AML-193 (cell line): ENCODE measurements at regions not wholly inside any gene's neighbourhood (a gene's known extent, or its start where the extent isn't known, plus 50 kb on each side); places are given as distances from the start of the nearest gene placed in this dataset.
"Not testable (repeated sequence)": the region's sequence is repeated elsewhere in the genome, so short reads cannot be mapped to it uniquely, and the experiment has no call there.

Experiments
- DNase-seq, 2 experiments: peaks; one replicate each; lab custom pipeline; 2025; lab: John Stamatoyannopoulos, UW

DNA sequence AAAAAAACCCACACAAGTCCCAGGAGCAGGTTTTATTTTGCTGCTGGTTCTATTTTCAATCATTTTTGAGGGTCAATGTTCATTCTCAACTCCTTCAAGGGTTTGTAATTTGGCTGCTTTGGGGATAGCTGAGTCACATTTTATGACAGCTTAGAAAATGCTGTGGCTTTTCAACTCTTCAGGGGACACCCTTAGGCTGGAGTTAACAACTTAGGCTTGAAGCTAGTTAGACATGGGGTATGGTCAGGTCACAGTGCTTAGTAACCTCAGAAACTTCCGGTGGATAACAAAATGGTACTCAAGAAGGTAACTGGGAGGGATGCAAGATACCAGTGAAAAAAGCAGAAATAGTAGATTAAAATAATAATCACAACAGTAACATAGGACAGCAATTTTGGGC, 308.8 kb downstream of the HHIPL2 start:
- no peak for DNase-seq

DNA sequence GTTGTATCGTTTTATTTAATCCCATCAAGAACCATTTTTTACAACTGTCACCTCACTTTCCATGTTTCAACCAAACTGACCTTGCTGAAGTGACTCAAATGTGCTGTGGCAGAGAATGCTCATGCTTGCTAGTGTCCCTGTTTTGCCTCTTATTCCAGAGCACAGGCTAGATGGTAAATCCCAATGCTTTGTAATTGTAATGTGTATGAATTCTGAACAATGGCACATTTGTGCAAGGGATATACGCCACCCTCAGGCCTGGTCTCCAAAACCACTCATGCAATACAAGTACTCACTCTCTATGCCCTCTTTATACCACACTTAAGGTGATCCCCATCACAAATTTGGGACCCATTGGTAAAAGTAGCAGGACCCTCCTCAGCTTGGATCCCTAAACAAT, 313.6 kb downstream of the HHIPL2 start:
- DNase-seq = no peak

DNA sequence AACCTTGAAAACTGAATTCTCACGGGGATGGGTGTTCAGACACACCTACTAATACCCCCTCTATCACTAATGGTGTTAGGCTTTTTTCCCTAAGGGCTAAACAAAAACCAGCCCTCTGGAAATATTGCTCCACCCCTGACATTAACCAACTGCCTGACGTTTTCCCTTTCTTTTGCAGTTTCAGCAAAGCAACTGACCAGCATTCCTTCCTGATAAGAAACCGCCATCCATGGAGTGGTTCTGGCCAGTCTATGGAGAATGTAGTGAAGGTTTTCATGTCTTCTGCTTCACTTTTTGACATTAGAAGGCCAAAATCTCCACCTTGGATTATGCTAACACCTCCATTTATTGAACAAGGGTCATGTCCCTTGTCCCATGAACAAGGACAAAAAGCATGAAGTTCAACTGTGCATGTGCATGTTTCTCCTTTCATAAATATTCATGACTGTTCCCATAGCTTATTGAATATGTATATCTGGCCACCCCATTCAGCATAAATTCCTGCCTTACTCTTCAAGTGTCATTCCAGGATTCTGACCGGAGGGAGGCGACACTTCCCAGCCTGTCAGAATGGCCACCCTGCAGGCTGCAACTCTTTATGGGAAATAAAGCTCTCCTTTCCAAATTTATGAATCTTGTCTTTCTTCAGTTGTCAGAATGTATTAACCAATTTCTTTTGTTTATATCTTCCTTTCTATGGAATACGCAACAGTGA, 314.3 kb downstream of the HHIPL2 start:
- no peak for DNase-seq

DNA sequence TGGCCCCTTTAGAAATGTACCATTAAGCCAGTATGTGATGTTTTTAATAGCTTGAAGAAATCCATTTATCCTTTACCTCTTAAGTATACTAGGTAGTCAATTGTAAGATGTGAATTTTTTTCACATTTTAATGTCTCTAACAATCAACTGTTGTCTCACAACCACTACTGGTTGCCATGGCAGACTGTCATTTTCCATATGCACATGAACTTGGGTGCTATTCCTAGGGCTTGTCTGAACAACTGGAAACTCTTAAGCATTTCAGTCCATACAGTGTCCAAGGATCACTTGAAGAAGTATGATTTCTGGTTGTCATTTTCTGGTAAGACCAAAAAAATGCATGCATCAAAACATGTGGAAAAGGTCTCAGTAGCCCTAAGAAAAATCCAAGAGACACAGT, 315.1 kb downstream of the HHIPL2 start:
- DNase-seq = no peak

DNA sequence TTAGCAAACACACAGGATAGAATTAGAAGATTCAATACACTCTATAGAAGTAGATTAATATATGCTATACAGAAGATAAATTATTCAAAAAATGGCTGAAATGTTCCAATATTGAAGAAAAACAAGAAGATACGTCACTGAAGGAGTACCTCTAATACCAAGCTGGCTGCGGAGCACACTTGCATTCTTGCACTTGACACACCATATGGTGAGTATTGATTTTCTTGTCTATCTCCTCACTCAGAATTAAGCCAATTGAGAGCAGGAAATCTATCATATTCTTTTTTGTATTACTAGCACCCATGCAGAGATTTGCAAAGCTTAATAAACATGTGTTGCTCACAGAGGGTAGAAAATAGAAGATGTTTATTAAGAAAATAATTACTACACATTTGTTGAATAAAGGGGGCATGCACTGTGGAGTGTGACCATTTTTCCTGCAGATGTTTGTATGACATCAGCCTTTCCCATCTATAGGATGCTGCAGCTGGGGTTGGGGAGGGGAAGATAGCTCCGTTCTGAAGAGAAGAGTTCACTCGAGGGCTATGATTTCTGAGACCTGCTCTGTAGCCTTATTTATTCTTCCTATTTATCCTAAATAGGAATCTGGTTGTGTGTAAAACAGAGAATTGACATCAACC, 318.1 kb downstream of the HHIPL2 start:
- no peak for DNase-seq

DNA sequence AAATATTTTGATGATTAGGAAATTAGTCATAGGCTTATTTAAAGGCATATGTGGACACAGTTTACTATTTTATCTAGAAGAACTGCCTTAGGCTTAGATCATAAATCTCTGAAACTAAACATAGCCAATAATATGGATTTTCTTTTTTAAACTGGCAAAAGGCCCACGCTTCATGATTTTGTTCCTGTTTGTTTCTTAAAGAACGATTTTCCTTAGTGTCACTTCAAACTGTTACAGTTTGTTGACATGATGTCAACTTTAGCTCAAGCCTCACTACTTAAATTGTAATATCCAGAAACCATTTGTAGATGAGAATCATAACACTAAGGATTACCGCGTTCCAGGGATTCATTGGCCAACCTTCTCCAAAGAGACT, 322.6 kb downstream of the HHIPL2 start:
- DNase-seq = no peak

DNA sequence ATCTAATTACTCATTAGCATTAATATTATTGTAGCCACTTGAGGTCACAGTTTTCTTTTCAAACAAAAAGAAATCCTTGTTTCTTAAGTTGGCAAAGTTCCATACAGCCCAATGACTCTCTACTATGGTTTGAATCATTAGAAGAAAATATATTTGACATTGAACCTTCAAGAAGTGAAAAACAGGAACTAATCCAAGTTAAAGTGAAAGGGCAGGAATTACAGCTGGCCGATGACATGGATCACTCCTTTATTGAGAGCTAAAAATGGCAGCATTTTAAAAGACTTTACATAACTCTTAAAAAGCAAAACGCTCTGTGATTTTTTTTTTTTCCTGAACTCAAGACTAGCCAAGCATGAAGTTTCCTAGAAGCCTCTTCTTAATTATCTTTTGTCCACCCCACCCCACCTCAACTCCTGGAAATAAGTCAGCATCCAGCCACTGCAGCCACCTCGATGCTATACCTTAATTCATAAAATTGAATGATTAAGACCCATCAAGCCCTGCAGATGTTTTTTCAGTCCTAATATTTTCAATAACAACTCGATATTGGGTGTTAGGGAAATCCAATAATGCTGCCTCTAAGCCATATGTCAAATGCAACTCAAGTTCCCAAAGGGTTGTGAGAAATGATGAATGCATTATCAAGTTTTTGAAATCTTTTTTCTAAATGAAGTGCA, 323.1 kb downstream of the HHIPL2 start:
- no peak for DNase-seq

DNA sequence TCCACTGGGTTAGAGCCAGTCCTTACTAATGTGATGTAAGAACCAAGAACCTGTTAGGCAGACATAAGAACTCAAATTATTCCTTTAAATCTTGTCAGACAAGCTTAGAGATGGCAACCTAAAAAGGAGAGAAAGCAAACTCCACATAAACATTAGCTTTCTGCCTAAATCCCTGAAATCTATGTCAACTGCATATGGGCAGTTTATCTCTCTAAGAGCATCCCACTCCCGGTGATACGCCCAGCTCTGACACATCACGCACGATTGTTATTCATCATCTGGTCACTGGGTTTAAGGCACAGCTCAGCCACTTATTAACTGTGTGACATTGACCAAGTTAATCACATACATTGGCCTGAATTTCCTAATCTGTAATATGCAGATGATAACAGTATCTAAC, 323.7 kb downstream of the HHIPL2 start:
- DNase-seq = no peak

DNA sequence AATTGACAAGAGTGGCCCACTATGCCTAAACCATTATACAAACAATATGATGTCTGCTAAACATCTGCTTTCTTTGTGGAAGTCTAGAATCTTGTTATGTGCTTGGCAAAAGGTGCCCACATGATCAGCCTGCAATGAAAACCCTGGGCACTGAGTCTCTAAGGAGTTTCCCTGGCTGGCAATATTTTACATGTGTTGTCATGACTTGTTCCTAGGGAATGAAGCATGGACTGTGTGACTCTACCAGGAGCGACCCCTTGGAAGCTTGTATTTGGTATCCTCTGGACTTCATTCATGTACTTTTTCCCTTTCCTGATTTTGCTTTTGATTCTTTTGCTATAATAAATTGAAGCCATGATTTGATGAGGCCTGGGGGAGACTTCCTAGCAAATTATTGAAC, 324.9 kb downstream of the HHIPL2 start:
- DNase-seq = no peak

DNA sequence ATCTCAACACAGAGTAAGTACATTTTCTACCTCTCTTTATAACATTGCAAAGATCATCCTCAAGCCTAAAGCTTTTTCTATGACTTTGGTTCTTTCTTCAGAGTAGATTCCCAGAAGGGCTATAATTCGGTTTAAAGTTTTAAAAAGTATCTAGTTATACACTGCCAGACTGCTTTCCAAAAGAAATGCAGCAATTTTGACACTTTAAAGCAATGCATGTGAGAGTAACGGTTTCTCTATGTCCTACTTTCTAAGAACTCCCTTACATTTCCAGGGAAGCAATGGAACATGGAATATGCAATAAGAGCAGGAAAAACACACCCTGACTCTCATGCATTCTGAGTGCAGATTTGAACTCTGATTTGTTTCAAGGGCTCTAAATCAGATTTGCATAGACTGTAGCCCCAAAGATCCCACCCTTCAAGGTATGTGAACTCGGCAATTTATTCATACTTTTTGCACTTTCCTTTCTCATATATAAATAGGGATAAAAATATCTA, 331.6 kb downstream of the HHIPL2 start:
- DNase-seq = no peak

DNA sequence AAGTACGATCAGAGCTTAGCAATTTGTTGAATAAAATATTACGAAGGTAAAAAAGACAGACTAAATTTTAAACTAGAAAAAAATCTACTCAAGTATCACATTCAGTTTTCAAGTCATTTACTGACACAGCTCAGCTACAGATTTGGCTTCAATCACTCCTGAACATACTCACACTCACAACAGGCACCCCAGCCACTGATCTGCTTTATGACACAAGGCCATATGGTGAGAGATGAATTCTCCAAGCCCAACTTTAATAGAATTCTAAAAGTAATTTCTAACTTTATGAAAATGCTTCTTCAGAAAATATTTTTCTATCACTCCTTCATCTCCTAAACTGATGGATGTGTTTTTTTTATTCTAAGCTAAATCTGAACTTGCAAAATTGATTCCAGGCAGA, 337.1 kb downstream of the HHIPL2 start:
- no peak for DNase-seq

DNA sequence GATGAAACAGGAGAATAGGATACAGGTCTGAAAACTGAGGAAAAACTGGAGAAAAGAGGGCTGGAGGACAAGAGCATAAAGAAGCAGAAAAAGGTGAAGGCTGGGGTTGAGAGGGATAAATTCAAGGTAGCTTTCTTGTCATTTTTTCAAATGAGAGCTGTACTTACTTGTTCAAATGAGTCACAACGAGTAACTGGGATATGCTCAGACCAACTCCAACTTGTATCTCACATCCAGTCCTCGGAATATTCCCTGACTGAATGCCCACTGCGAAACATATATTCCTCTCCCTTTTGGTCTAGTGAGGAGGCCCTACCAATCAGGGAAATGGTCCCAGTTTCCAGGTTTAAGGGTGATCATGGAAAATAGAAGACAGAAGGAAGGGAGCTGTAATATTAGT, 343.4 kb downstream of the HHIPL2 start:
- DNase-seq = no peak

DNA sequence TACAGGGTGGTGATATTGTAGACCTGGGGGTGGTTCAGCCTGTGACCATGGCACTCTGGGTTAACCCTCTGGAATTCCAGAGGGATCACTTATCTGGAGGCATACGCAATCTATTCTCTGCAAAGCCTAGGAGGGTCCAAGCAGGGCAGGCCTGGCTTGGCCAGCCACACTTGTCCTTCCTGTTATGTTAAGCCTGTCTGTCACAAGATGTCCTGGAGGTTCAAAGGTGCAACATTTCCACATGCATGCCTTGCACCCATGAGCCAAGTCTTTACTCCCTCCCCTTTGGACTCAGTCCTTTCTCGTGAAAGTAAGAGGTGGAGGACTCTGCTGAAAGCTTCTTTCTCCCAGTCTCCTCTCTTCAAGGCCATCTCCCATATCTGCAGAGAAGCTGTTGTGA, 345.1 kb downstream of the HHIPL2 start:
- DNase-seq = no peak

DNA sequence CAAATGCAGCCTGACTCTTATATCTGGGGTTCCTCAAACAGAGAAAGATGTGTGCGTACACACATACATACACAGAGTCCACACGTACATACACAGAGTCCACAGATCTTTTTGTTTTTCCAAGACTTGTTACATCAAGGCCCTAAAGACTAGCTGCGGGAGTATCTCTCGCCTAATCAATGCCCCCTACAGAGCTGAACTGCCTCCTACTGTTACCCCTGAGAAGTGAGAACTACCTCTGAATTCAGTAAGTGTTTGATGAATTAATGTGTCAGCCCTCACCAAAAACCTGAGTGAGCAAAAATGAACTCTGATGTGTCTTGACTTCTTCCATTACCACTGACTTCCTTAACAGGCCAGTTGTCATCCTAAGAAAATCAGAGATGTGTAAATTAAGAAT, 351.2 kb downstream of the HHIPL2 start:
- DNase-seq = no peak

DNA sequence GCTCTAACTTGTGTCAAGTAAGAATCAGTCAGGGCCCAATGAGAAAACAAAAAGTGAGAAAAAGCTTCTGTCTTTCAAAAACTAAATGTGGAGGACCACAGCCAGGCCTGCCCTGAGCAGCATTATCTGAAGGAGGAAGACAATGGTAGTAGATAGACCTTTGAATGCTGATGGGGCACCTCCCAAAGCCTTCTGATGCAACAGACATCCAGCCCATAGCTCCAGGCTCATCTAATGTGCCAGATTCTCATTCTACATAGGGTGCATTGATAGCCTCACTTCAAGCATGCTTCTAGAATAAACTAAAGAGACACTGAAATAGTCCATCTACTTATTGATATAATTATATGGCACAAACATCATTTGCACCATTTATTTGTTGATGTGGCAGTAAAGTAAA, 351.6 kb downstream of the HHIPL2 start:
- DNase-seq = no peak

DNA sequence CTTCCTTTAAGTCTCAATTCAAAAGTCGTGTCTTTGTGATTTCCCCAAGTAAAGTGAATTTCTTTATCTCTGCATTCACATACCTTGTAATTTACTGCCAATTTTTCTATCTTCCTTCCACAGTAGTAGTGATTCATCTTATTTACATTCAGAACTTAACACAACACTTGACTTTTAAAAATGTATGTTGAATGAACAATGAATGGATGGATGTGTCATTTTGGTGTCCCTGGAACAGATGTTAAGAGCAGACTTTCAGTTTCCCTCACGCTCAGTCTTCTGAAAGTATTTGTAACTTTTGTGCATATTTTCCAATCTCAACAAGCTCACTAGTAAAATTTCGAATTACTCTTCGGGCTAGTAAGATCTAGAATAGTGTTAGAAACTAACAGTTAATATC, 352.0 kb downstream of the HHIPL2 start:
- no peak for DNase-seq

DNA sequence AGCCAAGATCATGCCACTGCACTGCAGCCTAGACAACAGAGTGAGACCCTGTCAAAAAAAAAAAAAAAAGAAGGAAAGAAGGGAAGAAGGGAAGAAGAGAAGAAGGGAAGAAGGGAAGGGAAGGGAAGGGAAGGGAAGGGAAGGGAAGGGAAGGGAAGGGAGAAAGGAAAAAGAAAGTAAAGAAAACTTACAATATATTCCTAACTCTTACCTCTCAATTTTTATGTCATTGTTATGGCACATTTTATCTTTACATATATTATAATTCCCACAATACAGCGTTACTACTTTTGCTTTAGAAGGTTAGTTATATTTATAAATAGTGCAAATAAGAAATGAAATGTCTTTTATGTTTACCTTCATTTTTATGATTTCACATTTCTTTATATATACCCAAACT, 358.7 kb downstream of the HHIPL2 start:
- no peak for DNase-seq

DNA sequence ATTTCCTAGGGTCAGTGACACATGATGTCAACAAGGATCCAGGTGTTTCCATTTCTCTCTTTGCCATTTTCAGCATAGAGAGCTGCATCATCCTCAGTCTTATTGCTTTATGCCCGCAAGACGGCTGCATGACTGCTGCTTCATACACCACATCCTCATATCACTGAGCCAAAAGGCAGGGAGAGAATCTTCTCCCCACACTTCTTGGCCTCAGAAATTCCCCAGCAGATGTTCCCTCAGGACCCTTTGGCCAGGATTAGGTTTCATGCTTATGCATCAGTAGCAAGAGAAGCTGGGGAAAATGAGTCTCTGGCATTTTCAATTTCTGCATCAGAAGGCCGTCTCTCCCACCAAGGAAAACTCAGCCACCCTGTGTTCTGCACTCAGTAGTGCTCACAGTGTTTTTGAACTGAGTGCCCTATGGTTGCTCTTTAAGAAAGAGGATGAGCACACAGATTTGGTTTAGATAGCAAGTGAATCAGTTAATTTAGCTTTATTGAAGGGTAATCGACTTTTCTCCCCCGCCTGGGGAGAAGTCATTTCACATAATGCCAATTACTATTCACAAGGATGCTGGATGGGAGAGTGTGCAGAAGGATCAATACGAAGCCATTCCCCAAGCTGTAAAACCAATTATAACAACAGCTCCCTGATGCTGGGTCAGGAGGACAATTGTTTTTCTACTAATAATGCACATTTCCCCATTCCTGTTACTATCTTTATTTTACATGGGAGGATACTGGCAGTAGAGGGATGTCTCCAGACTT, 360.2 kb downstream of the HHIPL2 start:
- no peak for DNase-seq

DNA sequence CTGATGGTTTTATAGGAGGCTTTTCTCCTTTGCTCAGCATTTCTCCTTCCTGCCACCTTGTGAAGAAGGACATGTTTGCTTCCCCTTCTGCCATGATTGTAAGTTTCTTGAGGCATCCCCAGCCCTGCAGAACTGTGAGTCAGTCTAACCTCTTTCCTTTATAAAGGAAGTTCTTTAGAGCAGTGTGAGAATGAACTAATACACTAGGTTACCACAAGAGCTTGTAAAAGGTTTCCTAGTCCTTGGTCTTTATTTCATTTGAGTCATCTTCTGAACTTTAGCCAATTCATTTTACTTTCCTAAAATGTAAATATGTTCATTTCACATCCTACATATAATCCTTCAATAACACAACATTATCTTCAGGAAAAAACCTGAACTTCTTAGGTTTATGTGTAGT, 365.3 kb downstream of the HHIPL2 start:
- DNase-seq = no peak

DNA sequence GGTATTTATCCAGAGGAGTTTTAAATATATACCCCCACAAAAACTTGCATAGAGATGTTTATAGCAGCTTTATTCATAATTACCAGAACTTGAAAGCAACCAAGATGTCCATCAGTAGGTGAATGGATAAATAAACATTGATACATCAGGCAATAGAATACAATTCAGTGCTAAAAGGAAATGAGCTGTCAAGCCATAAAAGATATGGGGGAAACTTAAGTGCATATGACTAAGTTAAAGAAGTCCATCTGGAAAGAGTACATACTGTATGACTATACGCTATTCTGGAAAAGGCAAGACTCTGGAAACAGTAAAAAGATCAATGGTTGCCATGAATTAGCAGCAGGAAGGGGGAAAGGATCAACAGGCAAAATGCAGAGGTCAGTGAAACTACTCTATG, 366.7 kb downstream of the HHIPL2 start:
- no peak for DNase-seq

DNA sequence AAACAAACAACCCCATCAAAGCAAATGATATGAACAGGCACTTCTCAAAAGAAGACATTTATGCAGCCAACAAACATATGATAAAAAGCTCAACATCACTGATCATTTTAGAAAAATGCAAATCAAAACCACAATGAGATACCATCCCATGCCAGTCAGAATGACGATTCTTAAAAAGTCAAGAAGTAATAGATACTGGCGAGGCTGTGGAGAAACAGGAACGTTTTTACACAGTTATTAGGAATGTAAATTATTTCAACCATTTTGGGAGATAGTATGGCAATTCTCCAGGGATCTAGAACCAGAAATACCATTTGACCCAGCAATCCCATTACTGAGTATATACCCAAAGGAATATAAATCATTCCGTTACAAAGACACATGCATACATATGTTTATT, 370.4 kb downstream of the HHIPL2 start:
- DNase-seq = not testable (repeated sequence)

DNA sequence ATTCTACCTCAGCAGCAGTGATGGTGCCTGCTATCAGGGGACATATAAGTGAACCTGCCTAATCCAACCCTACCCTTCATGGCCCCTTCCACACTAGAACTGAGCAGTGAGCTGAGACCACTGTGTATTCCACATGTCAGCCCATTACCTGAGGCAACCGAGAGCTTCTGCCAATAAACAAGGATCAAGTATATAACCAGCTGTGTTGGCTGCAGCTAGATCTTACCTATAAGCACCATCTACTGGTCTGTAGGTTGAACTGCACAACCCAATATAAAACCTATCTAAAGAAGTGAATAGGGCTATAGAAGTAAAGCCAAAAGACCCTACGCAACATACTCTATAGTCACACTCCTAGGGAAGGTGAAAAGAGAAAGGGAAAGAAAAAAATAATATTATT, 376.9 kb downstream of the HHIPL2 start:
- peak; percentile 3 to 20 for DNase-seq

DNA sequence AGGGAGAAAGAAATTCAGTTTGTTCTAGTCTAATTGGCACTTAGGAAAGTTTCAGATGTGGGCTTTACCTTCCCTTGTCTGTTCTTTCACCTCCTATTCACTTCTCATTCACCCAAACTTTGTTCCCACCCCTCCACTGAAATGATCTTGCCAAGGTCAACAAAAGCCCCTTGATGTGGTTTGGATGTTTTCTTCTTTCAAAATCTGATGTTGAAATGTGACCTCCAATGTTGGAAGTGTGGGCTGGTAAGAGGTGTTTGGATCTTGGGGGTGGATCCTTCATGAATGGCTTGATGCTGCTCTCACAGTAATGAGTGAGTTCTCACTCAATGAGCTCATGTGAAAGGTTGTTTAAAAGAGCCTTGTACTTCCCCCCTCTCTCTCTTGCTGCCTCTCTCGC, 379.3 kb downstream of the HHIPL2 start:
- DNase-seq = no peak
